Naive thymus-derived CD8-positive, alpha-beta T cell (primary cell): ENCODE measurements at regions not wholly inside any gene's neighbourhood (a gene's known extent, or its start where the extent isn't known, plus 50 kb on each side); places are given as distances from the start of the nearest gene placed in this dataset.

Source experiments
- ATAC-seq, 2 donors: fragments of 150-1000 bp; cut with Tn5 transposase in 1 of 2; sonication (Bioruptor Pico), chemical (Tn5 transposase) in 1 of 2; 1 replicate in 1 of 2; 2 replicates in 1 of 2; pipeline ENCODE4 v1.10.0; 2021; ENCODE audit warnings: mild to moderate bottlenecking in 2 of 2, moderate library complexity in 2 of 2
- POLR2A ChIA-PET: fragments of 350-600 bp; sonication (Branson Sonifier 250); formaldehyde crosslinking; loops from one replicate; lab custom pipeline; 2021; ENCODE audit warnings: antibody characterized with exemption; lab: Charles Lee
- DNase-seq, 10 donors: peaks; one replicate each; pipeline versions ENCODE4 v3.0.0 to v3.0.0-alpha.2; 2020 to 2022
- H3K27ac Mint-ChIP-seq, 10 donors: one replicate each; pipeline ENCODE4 v1.8.0; 2020 to 2022; ENCODE audit warnings: mild to moderate bottlenecking in 10 of 10, mixed read lengths in 10 of 10, moderate library complexity in 4 of 10, inconsistent platforms in 1 of 10
- H3K27me3 Mint-ChIP-seq, 5 donors: one replicate each; pipeline ENCODE4 v1.8.0; 2021 to 2022; ENCODE audit warnings: mixed read lengths in 5 of 5
- H3K36me3 Mint-ChIP-seq, 3 donors: one replicate each; pipeline ENCODE4 v1.8.0; 2020 to 2022; ENCODE audit warnings: mixed read lengths in 3 of 3, mild to moderate bottlenecking in 2 of 3, inconsistent platforms in 1 of 3
- H3K4me1 Mint-ChIP-seq, 4 donors: one replicate each; pipeline ENCODE4 v1.8.0; 2021 to 2022; ENCODE audit warnings: mixed read lengths in 4 of 4
- H3K4me3 Mint-ChIP-seq, 10 donors: one replicate each; pipeline ENCODE4 v1.8.0; 2020 to 2022; ENCODE audit warnings: mild to moderate bottlenecking in 10 of 10, mixed read lengths in 10 of 10, moderate library complexity in 6 of 10, inconsistent platforms in 1 of 10
- H3K9me3 Mint-ChIP-seq, 9 donors: one replicate each; pipeline ENCODE4 v1.8.0; 2020 to 2022; ENCODE audit warnings: mixed read lengths in 9 of 9, mild to moderate bottlenecking in 3 of 9, inconsistent platforms in 1 of 9, moderate library complexity in 1 of 9

GRCh38 chr11:116615211-116615865, 157.4 kb downstream of the BUD13 start:
- H3K9me3 Mint-ChIP-seq, result peaks cover 0 to 3% (median 0%) of the 10 kb centered on the region in 9 donors
- H3K4me1 Mint-ChIP-seq, result no peaks in the 10 kb centered on the region
- DNase-seq (no peak), ATAC-seq (no peak)
- no peak overlapping the region for H3K4me3 Mint-ChIP-seq
- peaks cover 4 to 44% (median 19%) of the 10 kb centered on the region in 5 donors for H3K27me3 Mint-ChIP-seq
- no peaks in the 10 kb centered on the region for H3K36me3 Mint-ChIP-seq
- POLR2A ChIA-PET, result no interaction called here
- no peak overlapping the region for H3K27ac Mint-ChIP-seq

GRCh38 chr11:116614306-116615210, 158.2 kb downstream of the BUD13 start:
- Mint-ChIP-seq H3K27me3 (peaks cover 4 to 44% (median 18%) of the 10 kb centered on the region in 5 donors), H3K27ac (no peak overlapping the region), H3K4me1 (no peaks in the 10 kb centered on the region), H3K4me3 (no peak overlapping the region), H3K9me3 (peaks cover 0 to 3% (median 0%) of the 10 kb centered on the region in 9 donors), H3K36me3 (no peaks in the 10 kb centered on the region)
- peak in 1 of 10 donors; percentile 35 for DNase-seq
- POLR2A ChIA-PET, result no interaction called here
- ATAC-seq, result no peak

DNA sequence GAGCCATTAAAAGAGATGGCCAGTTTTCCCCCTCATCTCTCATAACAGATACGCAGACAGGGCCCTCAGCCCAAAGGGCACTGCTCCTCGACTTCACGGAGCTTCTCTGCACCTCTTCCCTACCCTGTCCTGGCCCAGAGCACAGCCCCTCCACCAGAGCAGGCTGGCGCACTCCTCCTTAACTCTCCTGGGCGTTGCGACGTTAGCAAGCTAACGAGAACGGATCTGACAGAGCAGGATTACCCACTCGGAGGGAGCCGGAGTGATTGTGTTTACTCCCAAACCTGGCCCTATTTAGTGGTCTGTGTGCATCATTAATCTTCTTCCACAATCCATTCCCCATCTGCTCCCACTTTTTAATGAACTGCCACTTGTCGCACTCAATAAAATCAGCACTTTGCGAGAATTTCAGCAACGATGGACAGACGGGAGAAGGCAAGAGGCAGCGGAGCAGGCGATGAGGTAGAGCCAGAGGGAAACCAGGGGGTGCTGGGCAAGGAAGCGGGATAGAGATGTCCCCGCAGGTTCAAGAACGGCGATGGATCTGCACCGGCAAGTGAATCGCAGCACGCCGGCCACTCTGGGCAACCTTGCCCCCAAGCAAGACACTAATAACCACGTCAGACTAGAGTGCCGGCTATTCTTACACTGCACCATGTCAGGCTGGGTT, 159.4 kb downstream of the BUD13 start:
- no peaks in the 10 kb centered on the region for H3K36me3 Mint-ChIP-seq
- no peak overlapping the region for H3K4me3 Mint-ChIP-seq
- H3K27me3 Mint-ChIP-seq, result peaks cover 5 to 44% (median 13%) of the 10 kb centered on the region in 5 donors
- ATAC-seq (no peak), DNase-seq (no peak)
- no peak overlapping the region for H3K27ac Mint-ChIP-seq
- H3K9me3 Mint-ChIP-seq, result peaks cover 0 to 3% (median 0%) of the 10 kb centered on the region in 9 donors
- H3K4me1 Mint-ChIP-seq, result no peaks in the 10 kb centered on the region
- POLR2A ChIA-PET, result no interaction called here

DNA sequence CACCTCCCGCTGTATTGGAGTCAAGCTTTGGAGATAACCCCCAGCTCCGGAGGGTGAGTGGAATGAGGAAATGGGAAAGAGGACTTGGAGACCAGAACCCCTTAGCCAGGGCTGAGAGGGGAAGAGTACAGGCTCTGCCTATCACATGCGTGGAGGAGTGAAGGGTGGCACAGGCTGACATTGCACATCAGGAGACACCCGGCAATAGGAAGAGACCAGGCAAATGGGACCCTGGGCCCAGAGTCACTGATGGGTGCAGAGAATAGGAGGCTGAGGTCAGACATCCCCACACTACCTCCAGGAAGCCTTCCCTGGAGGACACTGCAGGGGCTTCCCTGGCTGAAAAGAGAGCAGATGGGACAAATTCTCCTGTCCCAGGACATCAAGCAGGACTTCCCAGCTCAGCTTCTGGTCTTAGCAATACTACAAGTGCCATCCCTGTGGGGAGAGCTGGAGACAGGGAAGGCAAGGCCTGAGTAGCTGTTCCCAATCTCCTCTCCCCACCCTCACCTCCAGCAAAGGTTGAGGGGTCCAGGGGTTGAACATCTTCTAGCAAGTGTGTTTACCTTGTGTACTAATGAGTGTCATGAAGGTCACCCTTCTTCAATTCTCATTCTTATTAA, 160.7 kb downstream of the BUD13 start:
- Mint-ChIP-seq H3K27me3 (peaks cover 5 to 44% (median 19%) of the 10 kb centered on the region in 5 donors), H3K4me1 (no peaks in the 10 kb centered on the region), H3K27ac (no peak overlapping the region), H3K36me3 (no peaks in the 10 kb centered on the region), H3K9me3 (peaks cover 0 to 4% (median 0%) of the 10 kb centered on the region in 9 donors), H3K4me3 (no peak overlapping the region)
- ATAC-seq (no peak), DNase-seq (no peak)
- POLR2A ChIA-PET, result no interaction called here

- DNase-seq, result no peak
Observed at GRCh38 chr11:116610190-116610589, 162.6 kb downstream of the BUD13 start.

DNA sequence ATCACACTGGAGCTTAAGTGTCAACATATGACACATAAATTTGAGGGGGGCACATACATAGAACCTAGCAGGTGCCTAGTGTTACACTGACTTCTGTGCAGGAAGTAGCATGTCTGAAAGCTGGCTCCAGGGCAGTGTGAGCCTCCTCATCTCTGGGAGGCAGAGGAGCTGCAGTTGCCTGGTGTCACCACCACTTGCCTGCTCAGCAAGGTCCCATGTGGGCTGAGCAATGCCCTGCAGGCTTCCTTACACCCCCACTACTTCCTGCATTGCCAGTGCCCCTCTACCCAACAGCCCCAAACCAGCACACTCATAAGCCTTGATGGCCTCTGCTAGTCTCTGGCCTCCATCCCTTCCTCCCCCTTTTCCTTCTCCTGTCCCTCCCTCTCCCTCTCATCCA, 165.8 kb downstream of the BUD13 start:
- H3K36me3 Mint-ChIP-seq, result no peaks in the 10 kb centered on the region
- POLR2A ChIA-PET, result no interaction called here
- no peak overlapping the region for H3K27ac Mint-ChIP-seq
- H3K9me3 Mint-ChIP-seq, result peaks cover 0 to 18% (median 0%) of the 10 kb centered on the region in 9 donors
- H3K4me3 Mint-ChIP-seq, result no peak overlapping the region
- H3K27me3 Mint-ChIP-seq, result peaks cover 5 to 43% (median 28%) of the 10 kb centered on the region in 5 donors
- ATAC-seq (no peak), DNase-seq (peak in 1 of 10 donors; percentile 21)
- no peaks in the 10 kb centered on the region for H3K4me1 Mint-ChIP-seq

More at GRCh38 chr11:116610190-116610589, 162.6 kb downstream of the BUD13 start:
- ATAC-seq, result no peak
- Mint-ChIP-seq H3K36me3 (no peaks in the 10 kb centered on the region), H3K9me3 (peaks cover 0 to 12% (median 1%) of the 10 kb centered on the region in 9 donors), H3K4me1 (no peaks in the 10 kb centered on the region), H3K27me3 (peaks cover 5 to 56% (median 26%) of the 10 kb centered on the region in 5 donors), H3K27ac (no peak overlapping the region), H3K4me3 (no peak overlapping the region)
- POLR2A ChIA-PET, result no interaction called here

GRCh38 chr11:116605543-116606459, 167.0 kb downstream of the BUD13 start:
- POLR2A ChIA-PET, result no interaction called here
- peaks cover 0 to 18% (median 0%) of the 10 kb centered on the region in 9 donors for H3K9me3 Mint-ChIP-seq
- DNase-seq, result peak in 1 of 10 donors; percentile 21
- ATAC-seq, result no peak
- peaks cover 4 to 32% (median 22%) of the 10 kb centered on the region in 5 donors for H3K27me3 Mint-ChIP-seq
- no peak overlapping the region for H3K27ac Mint-ChIP-seq
- no peak overlapping the region for H3K4me3 Mint-ChIP-seq
- no peaks in the 10 kb centered on the region for H3K4me1 Mint-ChIP-seq
- no peaks in the 10 kb centered on the region for H3K36me3 Mint-ChIP-seq

DNA sequence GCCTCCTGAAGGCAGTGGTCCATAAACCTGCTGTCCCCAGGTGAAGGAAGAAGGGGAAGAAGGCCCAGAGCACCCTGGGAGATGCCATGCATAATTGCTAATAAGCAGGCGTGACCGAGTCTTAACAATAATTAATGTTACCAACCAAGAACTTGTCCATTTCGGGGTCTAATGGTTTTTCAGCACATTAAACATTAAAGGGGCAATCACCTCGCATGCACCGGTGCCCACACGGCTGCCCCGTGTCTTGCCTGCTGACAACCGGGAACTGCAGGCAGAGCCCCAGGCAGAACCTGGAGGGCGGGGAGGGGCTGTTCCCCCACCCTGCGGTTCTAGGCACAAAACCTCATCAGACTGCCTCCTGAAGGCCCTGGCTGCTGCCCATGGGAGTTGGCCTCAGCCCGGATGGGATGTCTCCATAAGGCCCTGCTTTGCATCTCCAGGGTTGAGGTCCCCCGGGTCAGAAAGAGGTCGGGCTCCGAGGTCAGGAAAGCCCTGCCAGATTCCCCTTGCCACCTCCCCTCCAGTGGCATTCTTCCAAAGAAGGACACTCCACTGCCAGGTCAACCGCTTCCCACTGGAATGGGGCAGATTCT, 169.0 kb downstream of the BUD13 start:
- ATAC-seq, result no peak
- Mint-ChIP-seq H3K36me3 (no peaks in the 10 kb centered on the region), H3K27me3 (peaks cover 1 to 35% (median 17%) of the 10 kb centered on the region in 5 donors), H3K4me1 (no peaks in the 10 kb centered on the region), H3K4me3 (no peak overlapping the region), H3K9me3 (peaks cover 0 to 18% (median 0%) of the 10 kb centered on the region in 9 donors), H3K27ac (no peak overlapping the region)
- POLR2A ChIA-PET, result no interaction called here
- peak in 1 of 10 donors; percentile 47 for DNase-seq

DNA sequence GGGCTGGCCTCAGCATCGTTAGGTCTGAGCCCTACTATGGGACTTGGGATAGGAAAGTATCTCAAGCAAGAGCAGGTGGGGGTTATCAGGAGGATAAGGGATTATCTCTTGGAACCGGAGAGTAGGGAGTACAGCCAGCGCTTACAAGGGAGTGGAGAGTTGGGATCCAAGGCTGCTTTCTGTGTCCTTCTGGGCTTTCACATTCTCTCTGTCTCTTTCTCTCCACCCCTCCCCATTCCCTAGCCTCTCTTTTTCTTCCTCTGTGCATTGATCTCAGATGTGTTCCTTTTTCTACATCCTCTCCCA, 170.2 kb downstream of the BUD13 start:
- no peaks in the 10 kb centered on the region for H3K4me1 Mint-ChIP-seq
- POLR2A ChIA-PET, result no interaction called here
- H3K27ac Mint-ChIP-seq, result no peak overlapping the region
- no peaks in the 10 kb centered on the region for H3K36me3 Mint-ChIP-seq
- ATAC-seq, result no peak
- DNase-seq, result no peak
- H3K27me3 Mint-ChIP-seq, result peaks cover 0 to 31% (median 17%) of the 10 kb centered on the region in 5 donors
- no peak overlapping the region for H3K4me3 Mint-ChIP-seq
- peaks cover 0 to 18% (median 0%) of the 10 kb centered on the region in 9 donors for H3K9me3 Mint-ChIP-seq

GRCh38 chr11:116601814-116602636, 170.8 kb downstream of the BUD13 start:
- Mint-ChIP-seq H3K9me3 (peaks cover 0 to 18% (median 0%) of the 10 kb centered on the region in 9 donors), H3K27ac (no peak overlapping the region), H3K4me3 (no peak overlapping the region), H3K36me3 (no peaks in the 10 kb centered on the region), H3K4me1 (no peaks in the 10 kb centered on the region), H3K27me3 (peaks cover 0 to 25% (median 17%) of the 10 kb centered on the region in 5 donors)
- POLR2A ChIA-PET, result no interaction called here
- DNase-seq (peak in 1 of 10 donors; percentile 11), ATAC-seq (no peak)

GRCh38 chr11:116600930-116601329, 171.9 kb downstream of the BUD13 start:
- POLR2A ChIA-PET, result no interaction called here
- Mint-ChIP-seq H3K9me3 (peaks cover 0 to 13% (median 0%) of the 10 kb centered on the region in 9 donors), H3K27ac (no peak overlapping the region), H3K27me3 (peaks cover 0 to 23% (median 9%) of the 10 kb centered on the region in 5 donors), H3K4me3 (no peak overlapping the region), H3K4me1 (no peaks in the 10 kb centered on the region), H3K36me3 (no peaks in the 10 kb centered on the region)
- peak in 1 of 10 donors; percentile 32 for DNase-seq
- no peak for ATAC-seq
